ENCODE measurements at regions not wholly inside any gene's neighbourhood (a gene's known extent, or its start where the extent isn't known, plus 50 kb on each side); places are given as distances from the start of the nearest gene placed in this dataset.

GRCh38 chr2:67858886-67859285 lies 203.9 kb downstream of the C1D start:
- no peak for DNase-seq
- Mint-ChIP-seq H3K9me3 (no peaks in the 10 kb centered on the region), H3K4me1 (no peaks in the 10 kb centered on the region), H3K27me3 (peaks cover 0 to 12% of the 10 kb centered on the region in 2 donors), H3K36me3 (no peaks in the 10 kb centered on the region), H3K27ac (no peak overlapping the region), H3K4me3 (no peak overlapping the region)
- ATAC-seq (replicated peaks), result no peak

GRCh38 chr2:67865917-67866316 lies 196.9 kb downstream of the C1D start:
- Mint-ChIP-seq H3K4me3 (no peak overlapping the region), H3K36me3 (no peaks in the 10 kb centered on the region), H3K9me3 (no peaks in the 10 kb centered on the region), H3K4me1 (no peaks in the 10 kb centered on the region), H3K27me3 (peaks cover 5 to 11% of the 10 kb centered on the region in 2 donors), H3K27ac (no peak overlapping the region)
- ATAC-seq (replicated peaks), result no peak
- no peak for DNase-seq

- no peaks in the 10 kb centered on the region for H3K4me1 Mint-ChIP-seq
- H3K9me3 Mint-ChIP-seq, result no peaks in the 10 kb centered on the region
- H3K36me3 Mint-ChIP-seq, result no peaks in the 10 kb centered on the region
- ATAC-seq (replicated peaks) (no peak), DNase-seq (no peak)
- H3K27me3 Mint-ChIP-seq, result peaks cover 5 to 6% of the 10 kb centered on the region in 2 donors
- H3K27ac Mint-ChIP-seq, result no peak overlapping the region
- no peak overlapping the region for H3K4me3 Mint-ChIP-seq
Measured at GRCh38 chr2:67867735-67868134, 195.1 kb downstream of the C1D start.

- Mint-ChIP-seq H3K27ac (no peak overlapping the region), H3K36me3 (no peaks in the 10 kb centered on the region), H3K9me3 (no peaks in the 10 kb centered on the region), H3K4me1 (no peaks in the 10 kb centered on the region), H3K4me3 (no peak overlapping the region), H3K27me3 (peaks cover 18 to 21% of the 10 kb centered on the region in 2 donors)
- ATAC-seq (replicated peaks) (no peak), DNase-seq (no peak)
Measured at GRCh38 chr2:67871686-67872412, 191.0 kb downstream of the C1D start.

GRCh38 chr2:67872481-67872880 lies 190.3 kb downstream of the C1D start:
- ATAC-seq (replicated peaks) (no peak), DNase-seq (no peak)
- Mint-ChIP-seq H3K9me3 (no peaks in the 10 kb centered on the region), H3K27ac (no peak overlapping the region), H3K27me3 (peaks cover 18 to 22% of the 10 kb centered on the region in 2 donors), H3K4me3 (no peak overlapping the region), H3K36me3 (no peaks in the 10 kb centered on the region), H3K4me1 (no peaks in the 10 kb centered on the region)

- Mint-ChIP-seq H3K36me3 (no peaks in the 10 kb centered on the region), H3K4me3 (no peak overlapping the region), H3K9me3 (no peaks in the 10 kb centered on the region), H3K27ac (no peak overlapping the region), H3K27me3 (peaks cover 17 to 21% of the 10 kb centered on the region in 2 donors), H3K4me1 (no peaks in the 10 kb centered on the region)
- DNase-seq, result no peak
- ATAC-seq (replicated peaks), result no peak
Measured at GRCh38 chr2:67873916-67874315, 188.9 kb downstream of the C1D start.

GRCh38 chr2:67876176-67876575 lies 186.6 kb downstream of the C1D start:
- no peaks in the 10 kb centered on the region for H3K4me1 Mint-ChIP-seq
- H3K36me3 Mint-ChIP-seq, result no peaks in the 10 kb centered on the region
- peaks cover 13 to 16% of the 10 kb centered on the region in 2 donors for H3K27me3 Mint-ChIP-seq
- ATAC-seq (replicated peaks), result no peak
- H3K27ac Mint-ChIP-seq, result no peak overlapping the region
- no peak overlapping the region for H3K4me3 Mint-ChIP-seq
- no peak for DNase-seq
- H3K9me3 Mint-ChIP-seq, result no peaks in the 10 kb centered on the region

GRCh38 chr2:67877301-67877700 lies 185.5 kb downstream of the C1D start:
- ATAC-seq (replicated peaks) (no peak), DNase-seq (no peak)
- Mint-ChIP-seq H3K9me3 (no peaks in the 10 kb centered on the region), H3K27ac (no peak overlapping the region), H3K4me3 (no peak overlapping the region), H3K4me1 (no peaks in the 10 kb centered on the region), H3K36me3 (no peaks in the 10 kb centered on the region), H3K27me3 (peaks cover 16% of the 10 kb centered on the region in 2 donors)

- peaks cover 16 to 18% of the 10 kb centered on the region in 2 donors for H3K27me3 Mint-ChIP-seq
- DNase-seq, result no peak
- no peak overlapping the region for H3K27ac Mint-ChIP-seq
- no peaks in the 10 kb centered on the region for H3K4me1 Mint-ChIP-seq
- no peak for ATAC-seq (replicated peaks)
- H3K36me3 Mint-ChIP-seq, result no peaks in the 10 kb centered on the region
- H3K4me3 Mint-ChIP-seq, result no peak overlapping the region
- H3K9me3 Mint-ChIP-seq, result no peaks in the 10 kb centered on the region
Measured at GRCh38 chr2:67878743-67879142, 184.1 kb downstream of the C1D start.

- H3K9me3 Mint-ChIP-seq, result no peaks in the 10 kb centered on the region
- H3K27me3 Mint-ChIP-seq, result peaks cover 16 to 23% of the 10 kb centered on the region in 2 donors
- no peak overlapping the region for H3K27ac Mint-ChIP-seq
- DNase-seq (no peak), ATAC-seq (replicated peaks) (no peak)
- no peaks in the 10 kb centered on the region for H3K36me3 Mint-ChIP-seq
- H3K4me1 Mint-ChIP-seq, result no peaks in the 10 kb centered on the region
- no peak overlapping the region for H3K4me3 Mint-ChIP-seq
Measured at GRCh38 chr2:67879586-67880290, 183.1 kb downstream of the C1D start.

GRCh38 chr2:67880291-67880761 lies 182.5 kb downstream of the C1D start:
- no peaks in the 10 kb centered on the region for H3K36me3 Mint-ChIP-seq
- H3K4me3 Mint-ChIP-seq, result no peak overlapping the region
- no peak for DNase-seq
- peaks cover 11 to 18% of the 10 kb centered on the region in 2 donors for H3K27me3 Mint-ChIP-seq
- no peaks in the 10 kb centered on the region for H3K4me1 Mint-ChIP-seq
- no peak overlapping the region for H3K27ac Mint-ChIP-seq
- no peak for ATAC-seq (replicated peaks)
- H3K9me3 Mint-ChIP-seq, result no peaks in the 10 kb centered on the region

- no peak for DNase-seq
- no peak for ATAC-seq (replicated peaks)
- H3K36me3 Mint-ChIP-seq, result no peaks in the 10 kb centered on the region
- peaks cover 2 to 10% of the 10 kb centered on the region in 2 donors for H3K27me3 Mint-ChIP-seq
- H3K9me3 Mint-ChIP-seq, result no peaks in the 10 kb centered on the region
- no peaks in the 10 kb centered on the region for H3K4me1 Mint-ChIP-seq
- H3K4me3 Mint-ChIP-seq, result no peak overlapping the region
- no peak overlapping the region for H3K27ac Mint-ChIP-seq
Measured at GRCh38 chr2:67881816-67882215, 181.0 kb downstream of the C1D start.

GRCh38 chr2:67883316-67884087 lies 179.3 kb downstream of the C1D start:
- peaks cover 0 to 10% of the 10 kb centered on the region in 2 donors for H3K27me3 Mint-ChIP-seq
- no peak for DNase-seq
- no peaks in the 10 kb centered on the region for H3K36me3 Mint-ChIP-seq
- H3K9me3 Mint-ChIP-seq, result no peaks in the 10 kb centered on the region
- H3K4me1 Mint-ChIP-seq, result no peaks in the 10 kb centered on the region
- ATAC-seq (replicated peaks), result no peak
- H3K27ac Mint-ChIP-seq, result no peak overlapping the region
- H3K4me3 Mint-ChIP-seq, result no peak overlapping the region

- H3K27me3 Mint-ChIP-seq, result peaks cover 0 to 12% of the 10 kb centered on the region in 2 donors
Measured at GRCh38 chr2:67888351-67889005, 174.3 kb downstream of the C1D start.

More at GRCh38 chr2:67888351-67889005, 174.3 kb downstream of the C1D start:
- Mint-ChIP-seq H3K4me3 (no peak overlapping the region), H3K4me1 (no peaks in the 10 kb centered on the region), H3K36me3 (no peaks in the 10 kb centered on the region), H3K9me3 (no peaks in the 10 kb centered on the region), H3K27ac (no peak overlapping the region)
- ATAC-seq (replicated peaks) (no peak), DNase-seq (no peak)

Measured in stimulated activated naive B cell treated with anti-CD40 and anti-IgM and Interleukin-4, amounts not matched to agents 10 μg/mL and 1 μg/mL and 100 μg/mL, for 72 hours (primary cell).